Transverse colon (tissue), 4 donors: ENCODE measurements at regions not wholly inside any gene's neighbourhood (a gene's known extent, or its start where the extent isn't known, plus 50 kb on each side); places are given as distances from the start of the nearest gene placed in this dataset.

ENCODE experiments used
- DNase-seq: peaks from one replicate; pipeline ENCODE4 v3.0.0-alpha.2; 2019
- H3K27ac ChIP-seq, 4 donors: fragments of 200-600 bp; sonication (generic); 2 replicates each; pipeline ENCODE4 v1.5.1; 2016 to 2018; ENCODE audit warnings: inconsistent platforms in 4 of 4
- H3K27me3 ChIP-seq: fragments of 200-600 bp; sonication (generic); 2 replicates; pipeline ENCODE4 v1.5.1; 2017; ENCODE audit warnings: inconsistent platforms
- H3K36me3 ChIP-seq, 4 donors: fragments of 200-600 bp; sonication (generic); 2 replicates each; pipeline ENCODE4 v1.5.1; 2017 to 2019; ENCODE audit warnings: inconsistent platforms in 4 of 4
- H3K4me1 ChIP-seq, 4 donors: fragments of 200-600 bp; sonication (generic); 2 replicates each; pipeline ENCODE4 v1.5.1; 2017 to 2020; ENCODE audit warnings: inconsistent platforms in 4 of 4
- H3K4me3 ChIP-seq, 4 donors: fragments of 200-600 bp; sonication (generic); 1 replicate in 1 of 4; 2 replicates in 3 of 4; pipeline versions ENCODE4 v1.5.1 to v1.6.1; 2017 to 2019; ENCODE audit warnings: inconsistent platforms in 4 of 4
- H3K9me3 ChIP-seq, 2 donors: fragments of 200-600 bp; sonication (generic); 2 replicates each; pipeline ENCODE4 v1.5.1; 2017 to 2019; ENCODE audit warnings: inconsistent platforms in 2 of 2
- EP300 ChIP-seq: sonication (generic); formaldehyde crosslinking; IDR thresholded peaks from one replicate; pipeline ENCODE4 v1.6.1; 2017; ENCODE audit warnings: antibody characterized with exemption, low read depth
- POLR2A ChIP-seq: fragments of 450-650 bp; IDR thresholded peaks from one replicate; pipeline ENCODE4 v1.6.1; 2016; ENCODE audit warnings: antibody characterized with exemption, mild to moderate bottlenecking, moderate library complexity
- POLR2AphosphoS5 ChIP-seq, 3 donors: sonication (generic); formaldehyde crosslinking; IDR thresholded peaks; one replicate each; pipeline ENCODE4 v1.6.1; 2016; ENCODE audit warnings: antibody characterized with exemption in 3 of 3
- WGBS, 2 donors: methylation state at CpG; one replicate each; pipeline ENCODE4 v1.1.5; 2018; ENCODE audit warnings: low coverage in 1 of 2; 5-methylcytosine and 5-hydroxymethylcytosine counted together
- in situ Hi-C, 4 donors: fragments of 200-750 bp; cut with MboI; loops; one replicate each; pipeline versions ENCODE4 v1.15.0 to v1.15.1; 2017; ENCODE audit warnings: low sequenced_read_pairs in 3 of 4, low pct_ligation_motif_present in 1 of 4, low pct_unique_long_range_greater_than_20kb in 1 of 4
- intact Hi-C: fragments of 100-400 bp; cut with DNase I; formaldehyde crosslinking; loops from one replicate; pipeline ENCODE4 v1.15.1; 2023; ENCODE audit warnings: low total_unique reads
- TF ChIP-seq, protein P1 (sequence below), 5 experiments: fragments of 200-600 bp in 3 of 5; fragments of 450-650 bp in 2 of 5; sonication (generic) in 3 of 5; IDR thresholded peaks; 1 replicate in 2 of 5; 2 replicates in 3 of 5; pipeline ENCODE4 v1.5.1; 2016 to 2017; ENCODE audit warnings: antibody characterized with exemption in 5 of 5, inconsistent platforms in 3 of 5, mild to moderate bottlenecking in 2 of 5, moderate library complexity in 1 of 5

GRCh38 chr10:71072131-71072822 lies 140.1 kb upstream of the UNC5B start:
- in situ Hi-C loops = no loop called here
- Histone ChIP-seq H3K27me3 (no peaks in the 10 kb centered on the region), H3K4me3 (no peak overlapping the region), H3K27ac (no peak overlapping the region), H3K4me1 (no peaks in the 10 kb centered on the region), H3K9me3 (no peaks in the 10 kb centered on the region), H3K36me3 (no peaks in the 10 kb centered on the region)
- no peak for DNase-seq
- WGBS, 2 donors = 81 to 100% methylated on average over 2 to 11 of the region's 11 CpGs
- TF ChIP-seq EP300 = no peak
- TF ChIP-seq, protein P1, sequence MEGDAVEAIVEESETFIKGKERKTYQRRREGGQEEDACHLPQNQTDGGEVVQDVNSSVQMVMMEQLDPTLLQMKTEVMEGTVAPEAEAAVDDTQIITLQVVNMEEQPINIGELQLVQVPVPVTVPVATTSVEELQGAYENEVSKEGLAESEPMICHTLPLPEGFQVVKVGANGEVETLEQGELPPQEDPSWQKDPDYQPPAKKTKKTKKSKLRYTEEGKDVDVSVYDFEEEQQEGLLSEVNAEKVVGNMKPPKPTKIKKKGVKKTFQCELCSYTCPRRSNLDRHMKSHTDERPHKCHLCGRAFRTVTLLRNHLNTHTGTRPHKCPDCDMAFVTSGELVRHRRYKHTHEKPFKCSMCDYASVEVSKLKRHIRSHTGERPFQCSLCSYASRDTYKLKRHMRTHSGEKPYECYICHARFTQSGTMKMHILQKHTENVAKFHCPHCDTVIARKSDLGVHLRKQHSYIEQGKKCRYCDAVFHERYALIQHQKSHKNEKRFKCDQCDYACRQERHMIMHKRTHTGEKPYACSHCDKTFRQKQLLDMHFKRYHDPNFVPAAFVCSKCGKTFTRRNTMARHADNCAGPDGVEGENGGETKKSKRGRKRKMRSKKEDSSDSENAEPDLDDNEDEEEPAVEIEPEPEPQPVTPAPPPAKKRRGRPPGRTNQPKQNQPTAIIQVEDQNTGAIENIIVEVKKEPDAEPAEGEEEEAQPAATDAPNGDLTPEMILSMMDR (IDR thresholded peaks at IDR 0.05) = no peak
- TF ChIP-seq POLR2AphosphoS5 (IDR thresholded peaks at IDR 0.05) = no peak
- no peak for TF ChIP-seq POLR2A
- intact Hi-C loops = no loop called here

DNA sequence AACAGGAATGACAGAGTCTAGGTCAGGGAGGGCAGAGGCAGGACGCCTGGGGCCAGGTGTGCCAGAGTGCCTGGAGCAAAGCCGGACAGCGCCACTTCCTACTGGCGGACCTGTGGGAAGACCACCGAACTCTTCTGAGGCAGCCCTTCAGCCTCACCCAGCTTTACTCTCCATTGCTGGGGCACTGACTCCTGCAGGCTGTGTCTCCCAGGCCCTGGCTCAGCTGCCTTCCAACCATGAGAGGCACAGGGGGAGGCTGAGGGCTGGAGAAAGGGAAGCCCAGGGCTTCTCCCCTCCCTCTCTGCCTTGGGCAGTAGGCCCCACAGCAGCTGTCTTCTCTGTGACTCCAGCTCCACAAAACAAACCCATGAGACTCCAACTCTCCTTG lies 139.6 kb upstream of the UNC5B start:
- Histone ChIP-seq H3K27ac (no peak overlapping the region), H3K4me1 (no peaks in the 10 kb centered on the region), H3K9me3 (no peaks in the 10 kb centered on the region), H3K4me3 (no peak overlapping the region), H3K27me3 (no peaks in the 10 kb centered on the region), H3K36me3 (no peaks in the 10 kb centered on the region)
- no peak for DNase-seq
- 86% methylated on average over 1 of the region's 5 CpGs; no CpG with 5 or more reads in 1 of the 2 donors for WGBS, 2 donors
- in situ Hi-C loops = no loop called here
- TF ChIP-seq POLR2A (no peak), POLR2AphosphoS5 (IDR thresholded peaks at IDR 0.05) (no peak), EP300 (no peak)
- TF ChIP-seq, protein P1 (IDR thresholded peaks at IDR 0.05) = no peak
- intact Hi-C loops = no loop called here

DNA sequence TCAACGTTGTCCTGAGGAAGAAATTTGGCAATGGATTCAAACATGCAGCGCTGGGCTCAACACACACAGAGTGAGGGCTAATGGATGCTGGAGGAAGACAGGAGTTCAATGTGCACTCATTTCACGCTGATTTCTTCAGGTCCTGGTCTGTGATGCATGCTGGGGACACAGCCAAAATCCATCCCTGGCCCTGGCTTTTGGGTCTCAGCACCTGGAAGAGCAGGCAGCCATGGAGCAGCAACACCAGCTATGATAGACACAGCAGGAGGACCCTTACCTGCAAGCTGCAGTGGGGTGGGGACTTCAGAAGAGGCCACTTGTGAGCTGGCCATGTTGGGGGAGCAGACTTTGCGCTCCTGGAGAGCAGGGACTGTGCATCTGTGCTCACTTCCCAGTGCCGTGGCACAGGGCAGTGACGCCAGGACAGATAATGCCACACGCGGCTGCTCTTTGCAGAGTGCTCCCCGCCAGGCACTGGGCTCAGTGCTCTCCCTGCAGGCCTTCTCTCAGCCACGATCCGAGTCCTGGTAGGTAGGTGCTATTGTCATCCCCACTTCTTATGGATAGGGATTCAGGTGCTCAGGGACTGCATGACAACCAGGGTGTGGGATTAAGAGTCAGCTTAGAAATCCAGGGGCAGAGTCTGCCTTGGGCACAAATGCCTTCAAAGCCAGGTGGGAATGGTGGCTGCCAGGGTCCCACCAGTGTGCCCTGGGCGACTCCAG lies 138.8 kb upstream of the UNC5B start:
- Histone ChIP-seq H3K9me3 (no peaks in the 10 kb centered on the region), H3K36me3 (no peaks in the 10 kb centered on the region), H3K4me1 (no peaks in the 10 kb centered on the region), H3K4me3 (no peak overlapping the region), H3K27ac (no peak overlapping the region), H3K27me3 (no peaks in the 10 kb centered on the region)
- 68% methylated on average over 12 of the region's 12 CpGs; no CpG with 5 or more reads in 1 of the 2 donors for WGBS, 2 donors
- DNase-seq = no peak
- intact Hi-C loops (no loop called here), in situ Hi-C loops (no loop called here)
- TF ChIP-seq, protein P1 (IDR thresholded peaks at IDR 0.05) = no peak
- TF ChIP-seq POLR2AphosphoS5 (IDR thresholded peaks at IDR 0.05) (no peak), POLR2A (no peak), EP300 (no peak)

DNA sequence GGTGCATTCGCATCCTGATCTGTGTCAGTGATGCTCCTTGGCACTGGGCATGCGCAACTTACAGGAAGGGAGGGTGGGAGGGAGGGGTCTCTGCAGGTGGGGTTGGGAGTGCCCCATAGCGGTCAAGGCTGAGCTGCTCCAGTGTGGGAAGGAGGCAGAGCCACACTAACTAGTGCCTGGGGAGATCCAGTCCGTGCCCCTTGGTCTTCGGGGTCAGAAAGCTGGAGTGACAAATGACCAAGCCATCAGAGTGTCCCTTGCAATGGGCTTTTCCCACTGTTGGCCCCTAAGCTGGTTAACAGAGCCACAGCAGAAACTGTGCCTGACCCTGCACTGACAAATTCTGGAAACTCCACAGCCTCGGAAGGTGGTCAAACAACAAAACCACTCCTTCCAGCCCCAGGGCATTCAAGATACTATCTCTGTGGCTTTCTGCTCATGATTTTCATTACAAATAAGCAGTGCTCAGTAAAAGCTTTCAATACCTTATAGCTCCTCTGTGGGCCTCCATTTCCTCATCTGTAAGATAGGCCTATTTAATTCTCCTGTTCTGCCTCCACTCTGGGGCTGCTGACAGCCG lies 138.1 kb upstream of the UNC5B start:
- TF ChIP-seq POLR2A (no peak), EP300 (no peak), POLR2AphosphoS5 (IDR thresholded peaks at IDR 0.05) (no peak)
- TF ChIP-seq, protein P1 (IDR thresholded peaks at IDR 0.05) = no peak
- Histone ChIP-seq H3K36me3 (no peaks in the 10 kb centered on the region), H3K9me3 (no peaks in the 10 kb centered on the region), H3K4me3 (no peak overlapping the region), H3K4me1 (no peaks in the 10 kb centered on the region), H3K27me3 (no peaks in the 10 kb centered on the region), H3K27ac (no peak overlapping the region)
- in situ Hi-C loops = no loop called here
- WGBS, 2 donors = 72 to 100% methylated on average over 1 to 7 of the region's 7 CpGs
- intact Hi-C loops = no loop called here
- DNase-seq = no peak
